ENCODE measurements at regions not wholly inside any gene's neighbourhood (a gene's known extent, or its start where the extent isn't known, plus 50 kb on each side); places are given as distances from the start of the nearest gene placed in this dataset.
A peak's percentile ranks its signal among the peaks of the same experiment; 100 is the strongest.

- Histone ChIP-seq H3K4me1 (ENCODE audit: control insufficient read depth, extremely low read depth, insufficient read depth, low read length) (no peaks in the 10 kb centered on the region), H3K27me3 (ENCODE audit: control insufficient read depth in 2 of 2, insufficient read depth in 2 of 2, low read length in 2 of 2) (no peaks in the 10 kb centered on the region), H3K9me1 (replicated peaks; ENCODE audit: control insufficient read depth, extremely low read depth, insufficient read depth, low read length) (no peaks in the 10 kb centered on the region), H3K27ac (ENCODE audit: insufficient read depth, low read depth, low read length) (no peak overlapping the region), H3K79me2 (ENCODE audit: control insufficient read depth, insufficient read depth, low read length) (no peaks in the 10 kb centered on the region), H3K9ac (replicated peaks; ENCODE audit: extremely low read depth, insufficient read depth, low read length) (no peak overlapping the region), H3K4me3 (replicated peaks in 1 of 3; ENCODE audit: insufficient read depth in 1 of 3, low read depth in 1 of 3, low read length in 3 of 3) (no peak overlapping the region), H3K36me3 (ENCODE audit: control insufficient read depth in 2 of 2, extremely low read depth in 1 of 2, insufficient read depth in 2 of 2, low read length in 2 of 2) (no peaks in the 10 kb centered on the region), H3K4me2 (ENCODE audit: insufficient read depth, low read length) (no peak overlapping the region), H2AFZ (ENCODE audit: low read depth, low read length) (no peak overlapping the region), H3K9me3 (replicated peaks; ENCODE audit: control insufficient read depth, insufficient read depth, low read length) (no peaks in the 10 kb centered on the region), H4K20me1 (replicated peaks; ENCODE audit: control insufficient read depth, extremely low read depth, insufficient read depth, low read length) (no peaks in the 10 kb centered on the region)
- POLR2A ChIA-PET, result no interaction called here
- no TSS peak for BruUV-seq (replicated peaks)
- CTCF ChIA-PET, result interaction anchor here (1.5 to 1.8 kb wide), 2 partner anchors 9 to 18 kb away, joined by 5 read pairs; no protein-coding TSS in a partner anchor
- dilution Hi-C loops (cut with MboI; ENCODE audit: extremely low pct_ligation_motif_present, low sequenced_read_pairs) (no loop called here), intact Hi-C loops (cut with micrococcal nuclease) (no loop called here)
- TF ChIP-seq FOS (IDR thresholded peaks at IDR 0.05; ENCODE audit: borderline replicate concordance, insufficient read depth, low read length) (peak; percentile 19), CTCF (IDR thresholded peaks at IDR 0.05; ENCODE audit: extremely low read depth in 1 of 2, insufficient read depth in 1 of 2, low read depth in 1 of 2, low read length in 2 of 2) (no peak), POLR2AphosphoS5 (IDR thresholded peaks at IDR 0.05; ENCODE audit: insufficient read depth, low read depth, low read length) (no peak), JUN (IDR thresholded peaks at IDR 0.05; ENCODE audit: borderline replicate concordance, insufficient read depth, insufficient read length, low read depth) (peak; percentile 64), EZH2 (IDR thresholded peaks at IDR 0.05; ENCODE audit: borderline replicate concordance, low read depth, low read length, severe bottlenecking) (no peak), POLR2A (IDR thresholded peaks at IDR 0.05; ENCODE audit: low read depth, low read length) (no peak)
- FAIRE-seq (no peak), DNase-seq (ENCODE audit: low read depth, low spot score) (peak; percentile 21)
Observed at GRCh38 chr3:152719264-152719663, 115.7 kb upstream of the P2RY1 start.

All from endothelial cell of umbilical vein (primary cell).